Fibroblast of skin of right biceps (primary cell): ENCODE measurements at regions not wholly inside any gene's neighbourhood (a gene's known extent, or its start where the extent isn't known, plus 50 kb on each side); places are given as distances from the start of the nearest gene placed in this dataset.

Experiments used
- DNase-seq: peaks from one replicate; pipeline ENCODE4 v3.0.0-alpha.2; 2013

- no peak for DNase-seq
Measured at GRCh38 chr16:5557966-5558365, 460.4 kb upstream of the EEF2KMT start.

- DNase-seq = no peak
Measured at GRCh38 chr16:5557448-5557847, 459.9 kb upstream of the EEF2KMT start.

GRCh38 chr16:5556158-5556810 is 458.7 kb upstream of the EEF2KMT start:
- no peak for DNase-seq

- DNase-seq = peak; percentile 24
Measured at GRCh38 chr16:5551909-5552308, 454.3 kb upstream of the EEF2KMT start.

- DNase-seq = no peak
Measured at GRCh38 chr16:5549802-5550201, 452.2 kb upstream of the EEF2KMT start.

GRCh38 chr16:5541356-5541755 is 443.8 kb upstream of the EEF2KMT start:
- DNase-seq = no peak

GRCh38 chr16:5537347-5537746 is 439.8 kb upstream of the EEF2KMT start:
- no peak for DNase-seq

GRCh38 chr16:5533321-5533888 is 435.8 kb upstream of the EEF2KMT start:
- no peak for DNase-seq

GRCh38 chr16:5527817-5528216 is 430.2 kb upstream of the EEF2KMT start:
- DNase-seq = no peak

- no peak for DNase-seq
Measured at GRCh38 chr16:5526826-5527225, 429.2 kb upstream of the EEF2KMT start.

- no peak for DNase-seq
Measured at GRCh38 chr16:5523829-5524228, 426.2 kb upstream of the EEF2KMT start.

GRCh38 chr16:5516115-5516514 is 418.5 kb upstream of the EEF2KMT start:
- no peak for DNase-seq

GRCh38 chr16:5512014-5512413 is 414.4 kb upstream of the EEF2KMT start:
- no peak for DNase-seq

GRCh38 chr16:5510819-5511370 is 413.3 kb upstream of the EEF2KMT start:
- DNase-seq = no peak

GRCh38 chr16:5509794-5510193 is 412.2 kb upstream of the EEF2KMT start:
- DNase-seq = no peak

GRCh38 chr16:5509336-5509735 is 411.7 kb upstream of the EEF2KMT start:
- DNase-seq = no peak

- DNase-seq = no peak
Measured at GRCh38 chr16:5508371-5508770, 410.8 kb upstream of the EEF2KMT start.

- no peak for DNase-seq
Measured at GRCh38 chr16:5506021-5506420, 408.4 kb upstream of the EEF2KMT start.

- DNase-seq = no peak
Measured at GRCh38 chr16:5505091-5505887, 407.7 kb upstream of the EEF2KMT start.

GRCh38 chr16:5504064-5504781 is 406.6 kb upstream of the EEF2KMT start:
- DNase-seq = no peak

GRCh38 chr16:5502944-5503343 is 405.3 kb upstream of the EEF2KMT start:
- DNase-seq = no peak

GRCh38 chr16:5502467-5502869 is 404.9 kb upstream of the EEF2KMT start:
- DNase-seq = no peak

GRCh38 chr16:5500526-5500925 is 402.9 kb upstream of the EEF2KMT start:
- no peak for DNase-seq
